ENCODE measurements at regions not wholly inside any gene's neighbourhood (a gene's known extent, or its start where the extent isn't known, plus 50 kb on each side); places are given as distances from the start of the nearest gene placed in this dataset.

DNA sequence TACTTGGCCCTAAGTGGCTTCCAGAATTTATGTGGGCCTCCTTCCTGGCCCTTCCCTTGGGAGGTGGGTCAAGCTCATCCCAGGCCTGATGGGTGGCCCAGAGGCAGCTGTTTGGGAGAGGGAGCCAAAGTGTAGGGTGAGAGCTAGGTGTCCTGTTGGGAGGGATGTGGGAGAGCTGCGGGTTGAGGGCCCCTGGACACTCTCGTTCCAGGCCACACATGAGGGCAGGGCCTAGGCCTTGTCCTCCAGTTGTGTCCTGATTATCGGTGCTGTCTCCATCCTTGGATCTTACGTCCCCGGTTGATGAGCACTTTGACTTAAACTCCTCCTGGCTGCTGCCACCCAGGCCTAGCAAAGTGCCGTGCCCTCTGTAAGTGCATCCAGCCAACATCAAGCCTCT, 177.5 kb upstream of the VASH1 start:
- DNase-seq (ENCODE audit: low read depth), result no peak
- no peak overlapping the region for H3K4me3 ChIP-seq (ENCODE audit: low read depth, low read length)
- TF ChIP-seq, protein P1, sequence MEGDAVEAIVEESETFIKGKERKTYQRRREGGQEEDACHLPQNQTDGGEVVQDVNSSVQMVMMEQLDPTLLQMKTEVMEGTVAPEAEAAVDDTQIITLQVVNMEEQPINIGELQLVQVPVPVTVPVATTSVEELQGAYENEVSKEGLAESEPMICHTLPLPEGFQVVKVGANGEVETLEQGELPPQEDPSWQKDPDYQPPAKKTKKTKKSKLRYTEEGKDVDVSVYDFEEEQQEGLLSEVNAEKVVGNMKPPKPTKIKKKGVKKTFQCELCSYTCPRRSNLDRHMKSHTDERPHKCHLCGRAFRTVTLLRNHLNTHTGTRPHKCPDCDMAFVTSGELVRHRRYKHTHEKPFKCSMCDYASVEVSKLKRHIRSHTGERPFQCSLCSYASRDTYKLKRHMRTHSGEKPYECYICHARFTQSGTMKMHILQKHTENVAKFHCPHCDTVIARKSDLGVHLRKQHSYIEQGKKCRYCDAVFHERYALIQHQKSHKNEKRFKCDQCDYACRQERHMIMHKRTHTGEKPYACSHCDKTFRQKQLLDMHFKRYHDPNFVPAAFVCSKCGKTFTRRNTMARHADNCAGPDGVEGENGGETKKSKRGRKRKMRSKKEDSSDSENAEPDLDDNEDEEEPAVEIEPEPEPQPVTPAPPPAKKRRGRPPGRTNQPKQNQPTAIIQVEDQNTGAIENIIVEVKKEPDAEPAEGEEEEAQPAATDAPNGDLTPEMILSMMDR (conservative IDR thresholded peaks at IDR 0.05; ENCODE audit: low read depth, low read length), result no peak

DNA sequence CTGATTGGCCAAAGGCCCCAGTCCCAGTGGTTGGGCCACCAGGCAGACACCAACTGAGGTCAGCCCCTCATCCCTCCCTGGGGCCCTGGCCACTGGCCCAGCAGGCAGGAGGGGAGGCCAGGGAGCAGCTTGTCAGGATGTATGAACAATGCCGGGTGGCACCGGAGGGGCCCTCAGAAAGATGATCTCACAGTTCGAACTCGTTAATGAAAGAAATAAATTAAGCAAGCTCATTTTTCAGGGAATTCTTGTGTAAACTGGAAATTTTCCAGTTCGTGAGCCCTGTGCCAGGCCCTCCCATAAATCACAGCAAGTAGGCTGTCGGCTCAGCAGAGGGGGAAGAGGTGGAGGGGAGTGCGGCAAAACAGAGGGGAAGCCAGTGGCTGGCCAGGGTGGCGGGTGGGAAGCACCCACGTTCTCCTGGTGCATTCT, 177.0 kb upstream of the VASH1 start:
- H3K4me3 ChIP-seq (ENCODE audit: low read depth, low read length), result no peak overlapping the region
- TF ChIP-seq, protein P1 (conservative IDR thresholded peaks at IDR 0.05; ENCODE audit: low read depth, low read length), result no peak
- no peak for DNase-seq (ENCODE audit: low read depth)

DNA sequence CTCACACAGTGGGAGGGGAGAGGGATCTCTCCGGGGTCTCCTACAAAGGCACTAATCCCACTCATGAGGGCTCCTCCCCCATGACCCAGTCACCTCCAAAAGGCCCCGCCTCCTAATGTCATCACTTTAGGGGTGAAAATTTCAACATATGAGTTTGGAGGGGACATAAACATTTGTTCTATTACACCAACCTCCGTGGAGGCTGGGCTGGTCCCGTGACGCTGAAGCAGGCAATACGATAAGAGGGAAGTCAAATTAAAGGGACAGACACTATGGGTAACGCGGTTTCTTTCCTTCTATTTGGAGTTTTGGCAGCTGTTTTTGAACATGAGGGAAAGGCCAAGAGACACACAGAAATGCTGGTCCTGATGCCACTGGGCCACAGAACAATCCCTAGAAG, 175.7 kb upstream of the VASH1 start:
- TF ChIP-seq, protein P1 (conservative IDR thresholded peaks at IDR 0.05; ENCODE audit: low read depth, low read length), result no peak
- no peak for DNase-seq (ENCODE audit: low read depth)
- no peak overlapping the region for H3K4me3 ChIP-seq (ENCODE audit: low read depth, low read length)

DNA sequence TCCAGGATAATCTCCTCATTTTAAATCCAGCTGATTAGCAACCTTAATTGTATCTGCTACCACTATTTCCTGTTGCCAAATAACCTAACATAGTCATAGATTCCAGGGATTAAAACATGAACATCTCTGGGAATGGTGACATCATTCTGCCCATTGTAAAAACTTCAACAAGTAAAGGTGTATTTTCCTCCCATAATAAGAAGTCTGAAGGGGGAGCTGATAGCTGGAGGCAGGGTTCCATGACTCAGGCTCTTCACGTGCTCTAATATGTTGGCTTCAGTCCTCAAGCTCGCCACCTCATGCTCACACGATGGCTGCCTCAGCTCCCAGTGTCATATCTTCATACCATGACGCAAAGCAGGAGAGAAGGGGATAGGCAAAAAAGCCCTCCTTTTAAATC, 172.0 kb upstream of the VASH1 start:
- H3K4me3 ChIP-seq (ENCODE audit: low read depth, low read length), result no peak overlapping the region
- no peak for DNase-seq (ENCODE audit: low read depth)
- TF ChIP-seq, protein P1 (conservative IDR thresholded peaks at IDR 0.05; ENCODE audit: low read depth, low read length), result no peak

DNA sequence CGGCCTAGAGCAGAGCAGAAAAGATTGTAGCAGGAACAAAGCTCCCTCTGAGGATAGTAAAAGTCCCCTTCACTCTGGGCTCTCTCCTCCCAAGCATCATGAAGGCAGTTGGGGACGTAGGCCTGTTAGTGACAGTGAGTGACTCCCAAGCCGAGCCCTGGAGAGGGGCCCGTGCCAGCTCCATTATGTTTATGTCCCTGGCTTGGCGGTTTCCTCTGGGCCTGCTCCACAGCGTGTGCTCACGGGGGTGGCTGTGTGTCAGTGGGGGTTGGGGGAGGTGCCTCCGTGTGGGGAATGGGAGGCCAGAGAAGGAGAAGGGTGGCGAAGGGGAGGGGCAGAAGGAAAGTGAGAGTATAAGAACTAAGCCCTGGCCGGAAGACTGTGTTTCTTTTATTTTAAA, 170.0 kb upstream of the VASH1 start:
- no peak for DNase-seq (ENCODE audit: low read depth)
- TF ChIP-seq, protein P1 (conservative IDR thresholded peaks at IDR 0.05; ENCODE audit: low read depth, low read length), result no peak
- no peak overlapping the region for H3K4me3 ChIP-seq (ENCODE audit: low read depth, low read length)

DNA sequence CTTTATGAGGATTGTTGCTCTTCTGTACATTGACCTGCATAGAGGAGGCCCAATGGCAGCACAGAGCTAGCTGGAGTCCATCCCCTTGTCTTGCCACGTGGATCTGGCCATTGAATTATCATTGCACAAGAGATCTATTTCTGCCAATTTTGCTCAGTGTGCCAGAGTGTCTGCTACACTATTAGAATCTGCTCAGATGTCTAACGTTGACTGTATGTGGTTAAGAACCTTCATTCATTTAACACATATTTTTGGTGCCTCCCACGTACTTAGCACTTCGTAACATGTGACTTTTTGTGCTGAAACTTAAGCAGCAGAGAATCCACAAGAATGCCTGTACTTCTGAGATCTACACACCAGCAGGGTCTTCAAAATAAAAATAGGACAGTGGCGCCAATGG, 166.0 kb upstream of the VASH1 start:
- H3K4me3 ChIP-seq (ENCODE audit: low read depth, low read length), result no peak overlapping the region
- no peak for DNase-seq (ENCODE audit: low read depth)
- TF ChIP-seq, protein P1 (conservative IDR thresholded peaks at IDR 0.05; ENCODE audit: low read depth, low read length), result no peak

DNA sequence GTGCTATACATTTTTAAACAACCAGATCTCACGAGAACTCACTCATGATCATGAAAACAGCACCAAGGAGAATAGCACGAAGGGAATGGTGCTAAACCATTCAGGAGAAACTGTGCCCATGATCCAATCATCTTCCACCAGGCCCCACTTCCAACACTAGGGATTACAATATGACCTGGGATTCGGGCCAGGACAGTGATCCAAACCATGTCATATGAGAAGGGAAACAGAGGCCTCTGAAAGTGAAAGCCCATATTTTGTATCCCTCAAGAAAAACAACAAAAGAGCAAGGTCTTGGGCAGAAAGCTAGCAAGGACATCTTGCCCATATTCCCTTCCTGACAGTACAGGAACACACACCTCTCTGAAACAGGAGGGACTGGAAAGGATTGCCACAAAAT, 163.9 kb upstream of the VASH1 start:
- H3K4me3 ChIP-seq (ENCODE audit: low read depth, low read length), result no peak overlapping the region
- no peak for DNase-seq (ENCODE audit: low read depth)
- TF ChIP-seq, protein P1 (conservative IDR thresholded peaks at IDR 0.05; ENCODE audit: low read depth, low read length), result no peak
